HepG2 (cell line): ENCODE measurements at regions not wholly inside any gene's neighbourhood (a gene's known extent, or its start where the extent isn't known, plus 50 kb on each side); places are given as distances from the start of the nearest gene placed in this dataset.

ENCODE experiments used
- ATAC-seq: fragments of 200-7000 bp; cut with Tn5 transposase; 3 replicates; pipeline ENCODE4 v1.9.1; 2020; ENCODE audit warnings: mild to moderate bottlenecking, moderate library complexity
- BruUV-seq: library from RNA; stranded (reverse); fragments of 400-500 nt; replicated peaks from 2 replicates; lab custom pipeline; 2021; lab: Mats Ljungman, UMichigan
- CTCF ChIA-PET: fragments of 300-600 bp; formaldehyde crosslinking; extraction: SDS; loops from one replicate; lab custom pipeline; 2021; ENCODE audit warnings: low total read pairs, inconsistent platforms, low intra/inter-chr PET ratio; lab: Yijun Ruan, JAX
- POLR2A ChIA-PET: fragments of 350-600 bp; sonication (Branson Sonifier 250); formaldehyde crosslinking; loops from one replicate; lab custom pipeline; 2020; ENCODE audit warnings: antibody characterized with exemption, inconsistent platforms; lab: Yijun Ruan, JAX
- DNase-seq: peaks from one replicate; pipeline ENCODE4 v3.0.0-alpha.2; 2015; ENCODE audit warnings: low spot score
- FAIRE-seq: peaks from 3 replicates; lab custom pipeline; 2011; peaks lifted over from hg19 to GRCh38; lab: Jason Lieb, UNC
- H2AFZ ChIP-seq: one replicate; pipeline ENCODE4 v1.6.1; 2011; ENCODE audit warnings: low read length, inconsistent platforms
- H3K27ac ChIP-seq: fragments of 300-600 bp; 3 replicates; pipeline ENCODE4 v1.8.0; 2011; ENCODE audit warnings: mixed run types, mild to moderate bottlenecking, mixed read lengths, low read length, inconsistent platforms; ENCODE audit not compliant: insufficient read depth; ENCODE audit errors: extremely low read length
- H3K27me3 ChIP-seq, 2 experiments: fragments of 200-600 bp in 1 of 2; 2 replicates in 1 of 2; 3 replicates in 1 of 2; pipeline versions ENCODE4 v1.6.0 to v1.8.0; 2011; ENCODE audit warnings: low read length in 2 of 2, mild to moderate bottlenecking in 2 of 2, moderate library complexity in 2 of 2, inconsistent platforms in 1 of 2; ENCODE audit not compliant: insufficient read depth in 2 of 2, control insufficient read depth in 1 of 2
- H3K36me3 ChIP-seq, 2 experiments: fragments of 200-600 bp in 1 of 2; replicated peaks in 1 of 2; 2 replicates in 1 of 2; 3 replicates in 1 of 2; pipeline versions ENCODE4 v1.5.1 to v1.8.0; 2011; ENCODE audit warnings: low read length in 2 of 2, inconsistent platforms in 1 of 2; ENCODE audit not compliant: insufficient read depth in 2 of 2, control insufficient read depth in 1 of 2
- H3K4me1 ChIP-seq: 2 replicates; pipeline ENCODE4 v1.5.1; 2012; ENCODE audit warnings: low read length, inconsistent platforms; ENCODE audit not compliant: insufficient read depth
- H3K4me2 ChIP-seq: 2 replicates; pipeline ENCODE4 v1.6.0; 2011; ENCODE audit warnings: low read depth, low read length, inconsistent platforms
- H3K4me3 ChIP-seq, 3 experiments: fragments of 200-600 bp in 1 of 3; sonication (generic), shearing (Covaris generic) in 1 of 3; replicated peaks in 1 of 3; 2 replicates each; pipeline ENCODE4 v1.5.1; 2011 to 2016; ENCODE audit warnings: low read length in 3 of 3, inconsistent platforms in 2 of 3, low read depth in 2 of 3, mild to moderate bottlenecking in 2 of 3, control low read depth in 1 of 3, mixed read lengths in 1 of 3; ENCODE audit not compliant: insufficient read depth in 1 of 3
- H3K79me2 ChIP-seq: one replicate; pipeline ENCODE4 v1.6.1; 2011; ENCODE audit warnings: low read length, inconsistent platforms; ENCODE audit not compliant: insufficient read depth
- H3K9ac ChIP-seq: 2 replicates; pipeline ENCODE4 v1.6.0; 2011; ENCODE audit warnings: mild to moderate bottlenecking, low read depth, low read length, inconsistent platforms; ENCODE audit not compliant: insufficient read depth
- H3K9me3 ChIP-seq: 2 replicates; pipeline ENCODE4 v1.5.1; 2012; ENCODE audit warnings: mild to moderate bottlenecking, low read length
- H4K20me1 ChIP-seq: 2 replicates; pipeline ENCODE4 v1.6.0; 2011; ENCODE audit warnings: inconsistent platforms, mild to moderate bottlenecking, low read length, moderate library complexity; ENCODE audit not compliant: insufficient read depth
- DR1 ChIP-seq: sonication (generic); formaldehyde crosslinking; IDR thresholded peaks from 2 replicates; pipeline ENCODE4 v1.8.0; 2021; ENCODE audit warnings: mild to moderate bottlenecking, missing genetic modification reagents, inconsistent platforms
- KDM5A ChIP-seq: fragments of 200-600 bp; sonication (generic); IDR thresholded peaks from 2 replicates; pipeline ENCODE4 v1.7.0; 2018; ENCODE audit warnings: antibody characterized with exemption, mild to moderate bottlenecking, low read length, borderline replicate concordance
- ZBTB21 ChIP-seq: sonication (generic); formaldehyde crosslinking; IDR thresholded peaks from 2 replicates; pipeline ENCODE4 v1.4.0; 2020; ENCODE audit warnings: missing genetic modification reagents
- WGBS: methylation state at CpG from one replicate; pipeline ENCODE4 v1.1.6; 2017; ENCODE audit warnings: low lambda C conversion rate; 5-methylcytosine and 5-hydroxymethylcytosine counted together
- in situ Hi-C: cut with HindIII; loops from 2 replicates; pipeline ENCODE4 v1.10.0; 2017; ENCODE audit warnings: low pct_unique_long_range_greater_than_20kb; ENCODE audit not compliant: extremely low pct_ligation_motif_present
- intact Hi-C: fragments of 100-400 bp; cut with micrococcal nuclease; formaldehyde crosslinking; loops from one replicate; pipeline ENCODE4 v1.10.0; 2022; ENCODE audit not compliant: unreplicated experiment
- TF ChIP-seq, protein P1 (sequence below): sonication (generic); formaldehyde crosslinking; IDR thresholded peaks from 2 replicates; pipeline ENCODE4 v1.4.0; 2020; ENCODE audit warnings: missing genetic modification reagents
- TF ChIP-seq, protein P2 (sequence below): sonication (generic); formaldehyde crosslinking; IDR thresholded peaks from 2 replicates; pipeline ENCODE4 v1.5.1; 2020; ENCODE audit warnings: mild to moderate bottlenecking, missing genetic modification reagents
- TF ChIP-seq, protein P3 (sequence below): sonication (generic); formaldehyde crosslinking; IDR thresholded peaks from 2 replicates; pipeline ENCODE4 v1.8.0; 2022; ENCODE audit warnings: mild to moderate bottlenecking, missing genetic modification reagents, borderline replicate concordance
- TF ChIP-seq, protein P4 (sequence below): sonication (generic); formaldehyde crosslinking; IDR thresholded peaks from 2 replicates; pipeline ENCODE4 v1.4.0; 2020; ENCODE audit warnings: missing genetic modification reagents, borderline replicate concordance
- TF ChIP-seq, protein P5 (sequence below): sonication (generic); formaldehyde crosslinking; conservative IDR thresholded peaks from 2 replicates; pipeline ENCODE4 v1.8.1; 2023; ENCODE audit warnings: missing genetic modification reagents

DNA sequence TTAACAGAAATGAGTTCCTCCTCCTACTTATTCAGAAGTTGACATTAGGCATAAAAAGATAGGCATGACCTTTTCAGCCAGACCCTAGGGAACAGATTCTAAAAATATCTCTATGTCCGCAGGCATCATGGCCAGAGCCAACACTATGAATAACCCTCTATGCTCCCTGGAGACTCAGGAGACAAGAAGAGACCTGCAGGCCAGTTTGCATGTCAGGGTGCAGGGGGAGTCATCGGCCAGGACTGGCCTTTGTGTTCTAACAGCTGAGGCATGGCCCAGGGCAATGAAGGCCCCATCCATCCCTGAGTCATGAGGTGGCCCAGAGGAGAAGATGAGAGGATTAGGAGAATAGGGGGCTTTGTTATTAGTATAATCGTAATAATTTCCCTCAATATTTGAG is 93.8 kb downstream of the TMEM215 start (continued):
- TF ChIP-seq, protein P1, sequence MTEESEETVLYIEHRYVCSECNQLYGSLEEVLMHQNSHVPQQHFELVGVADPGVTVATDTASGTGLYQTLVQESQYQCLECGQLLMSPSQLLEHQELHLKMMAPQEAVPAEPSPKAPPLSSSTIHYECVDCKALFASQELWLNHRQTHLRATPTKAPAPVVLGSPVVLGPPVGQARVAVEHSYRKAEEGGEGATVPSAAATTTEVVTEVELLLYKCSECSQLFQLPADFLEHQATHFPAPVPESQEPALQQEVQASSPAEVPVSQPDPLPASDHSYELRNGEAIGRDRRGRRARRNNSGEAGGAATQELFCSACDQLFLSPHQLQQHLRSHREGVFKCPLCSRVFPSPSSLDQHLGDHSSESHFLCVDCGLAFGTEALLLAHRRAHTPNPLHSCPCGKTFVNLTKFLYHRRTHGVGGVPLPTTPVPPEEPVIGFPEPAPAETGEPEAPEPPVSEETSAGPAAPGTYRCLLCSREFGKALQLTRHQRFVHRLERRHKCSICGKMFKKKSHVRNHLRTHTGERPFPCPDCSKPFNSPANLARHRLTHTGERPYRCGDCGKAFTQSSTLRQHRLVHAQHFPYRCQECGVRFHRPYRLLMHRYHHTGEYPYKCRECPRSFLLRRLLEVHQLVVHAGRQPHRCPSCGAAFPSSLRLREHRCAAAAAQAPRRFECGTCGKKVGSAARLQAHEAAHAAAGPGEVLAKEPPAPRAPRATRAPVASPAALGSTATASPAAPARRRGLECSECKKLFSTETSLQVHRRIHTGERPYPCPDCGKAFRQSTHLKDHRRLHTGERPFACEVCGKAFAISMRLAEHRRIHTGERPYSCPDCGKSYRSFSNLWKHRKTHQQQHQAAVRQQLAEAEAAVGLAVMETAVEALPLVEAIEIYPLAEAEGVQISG (CRISPR knock-in tag), result no peak
- TF ChIP-seq, protein P2, sequence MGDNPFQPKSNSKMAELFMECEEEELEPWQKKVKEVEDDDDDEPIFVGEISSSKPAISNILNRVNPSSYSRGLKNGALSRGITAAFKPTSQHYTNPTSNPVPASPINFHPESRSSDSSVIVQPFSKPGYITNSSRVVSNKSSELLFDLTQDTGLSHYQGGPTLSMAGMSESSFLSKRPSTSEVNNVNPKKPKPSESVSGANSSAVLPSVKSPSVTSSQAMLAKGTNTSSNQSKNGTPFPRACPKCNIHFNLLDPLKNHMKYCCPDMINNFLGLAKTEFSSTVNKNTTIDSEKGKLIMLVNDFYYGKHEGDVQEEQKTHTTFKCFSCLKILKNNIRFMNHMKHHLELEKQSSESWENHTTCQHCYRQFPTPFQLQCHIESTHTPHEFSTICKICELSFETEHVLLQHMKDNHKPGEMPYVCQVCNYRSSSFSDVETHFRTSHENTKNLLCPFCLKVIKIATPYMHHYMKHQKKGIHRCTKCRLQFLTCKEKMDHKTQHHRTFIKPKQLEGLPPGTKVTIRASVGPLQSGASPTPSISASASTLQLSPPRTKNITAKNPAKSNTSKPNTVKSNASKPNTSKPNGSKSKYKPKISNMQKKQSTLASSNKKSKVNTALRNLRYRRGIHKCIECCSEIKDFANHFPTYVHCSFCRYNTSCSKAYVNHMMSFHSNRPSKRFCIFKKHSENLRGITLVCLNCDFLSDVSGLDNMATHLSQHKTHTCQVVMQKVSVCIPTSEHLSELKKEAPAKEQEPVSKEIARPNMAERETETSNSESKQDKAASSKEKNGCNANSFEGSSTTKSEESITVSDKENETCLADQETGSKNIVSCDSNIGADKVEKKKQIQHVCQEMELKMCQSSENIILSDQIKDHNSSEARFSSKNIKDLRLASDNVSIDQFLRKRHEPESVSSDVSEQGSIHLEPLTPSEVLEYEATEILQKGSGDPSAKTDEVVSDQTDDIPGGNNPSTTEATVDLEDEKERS (CRISPR knock-in tag), result no peak
- no peak for TF ChIP-seq DR1

DNA sequence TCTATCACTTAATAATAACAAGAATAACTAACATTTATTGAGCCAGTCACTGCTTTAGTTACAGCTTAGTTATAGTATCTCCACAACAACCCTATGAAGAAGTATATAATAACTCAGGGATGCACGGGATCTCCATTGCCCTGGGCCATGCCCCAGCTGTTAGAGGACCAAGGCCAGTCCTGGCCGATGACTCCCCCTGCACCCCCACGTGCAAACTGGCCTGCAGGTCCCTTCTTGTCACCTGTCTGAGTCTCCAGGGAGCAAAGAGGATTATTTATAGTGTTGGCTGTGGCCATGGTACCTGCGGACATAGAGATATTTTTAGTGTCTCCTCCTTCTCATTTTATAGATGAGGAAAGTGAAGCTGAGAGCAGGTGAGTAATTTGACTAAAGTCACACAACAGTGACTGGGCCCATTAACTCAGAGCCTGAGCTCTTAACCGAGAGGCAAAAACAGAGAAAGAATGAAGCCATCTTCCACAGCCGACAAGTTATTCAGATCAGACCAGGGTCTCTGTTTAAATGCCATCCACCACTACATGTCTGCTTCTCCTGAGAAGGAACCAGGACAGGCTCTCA is 94.4 kb downstream of the TMEM215 start:
- DNase-seq (no peak), FAIRE-seq (no peak), ATAC-seq (no peak)
- intact Hi-C loops, result no loop called here
- in situ Hi-C loops, result no loop called here
- Histone ChIP-seq H4K20me1 (no peaks in the 10 kb centered on the region), H3K27me3 (peaks cover 0 to 8% of the 10 kb centered on the region in 2 experiments; a peak in 2 of 5 replicates), H3K9me3 (no peaks in the 10 kb centered on the region), H3K36me3 (no peaks in the 10 kb centered on the region), H3K9ac (no peak overlapping the region), H3K27ac (no peak overlapping the region), H2AFZ (no peak overlapping the region), H3K4me1 (no peaks in the 10 kb centered on the region), H3K4me3 (no peak overlapping the region), H3K4me2 (no peak overlapping the region), H3K79me2 (no peaks in the 10 kb centered on the region)
- ChIA-PET POLR2A (no interaction called here), CTCF (no interaction called here)
- no TSS peak for BruUV-seq
- 12% methylated on average over 6 of the region's 6 CpGs for WGBS
- TF ChIP-seq, protein P3, sequence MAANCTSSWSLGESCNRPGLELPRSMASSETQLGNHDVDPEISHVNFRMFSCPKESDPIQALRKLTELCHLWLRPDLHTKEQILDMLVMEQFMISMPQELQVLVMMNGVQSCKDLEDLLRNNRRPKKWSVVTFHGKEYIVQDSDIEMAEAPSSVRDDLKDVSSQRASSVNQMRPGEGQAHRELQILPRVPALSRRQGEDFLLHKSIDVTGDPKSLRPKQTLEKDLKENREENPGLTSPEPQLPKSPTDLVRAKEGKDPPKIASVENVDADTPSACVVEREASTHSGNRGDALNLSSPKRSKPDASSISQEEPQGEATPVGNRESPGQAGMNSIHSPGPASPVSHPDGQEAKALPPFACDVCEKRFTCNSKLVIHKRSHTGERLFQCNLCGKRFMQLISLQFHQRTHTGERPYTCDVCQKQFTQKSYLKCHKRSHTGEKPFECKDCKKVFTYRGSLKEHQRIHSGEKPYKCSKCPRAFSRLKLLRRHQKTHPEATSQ (CRISPR knock-in tag), result no peak
- TF ChIP-seq, protein P4, sequence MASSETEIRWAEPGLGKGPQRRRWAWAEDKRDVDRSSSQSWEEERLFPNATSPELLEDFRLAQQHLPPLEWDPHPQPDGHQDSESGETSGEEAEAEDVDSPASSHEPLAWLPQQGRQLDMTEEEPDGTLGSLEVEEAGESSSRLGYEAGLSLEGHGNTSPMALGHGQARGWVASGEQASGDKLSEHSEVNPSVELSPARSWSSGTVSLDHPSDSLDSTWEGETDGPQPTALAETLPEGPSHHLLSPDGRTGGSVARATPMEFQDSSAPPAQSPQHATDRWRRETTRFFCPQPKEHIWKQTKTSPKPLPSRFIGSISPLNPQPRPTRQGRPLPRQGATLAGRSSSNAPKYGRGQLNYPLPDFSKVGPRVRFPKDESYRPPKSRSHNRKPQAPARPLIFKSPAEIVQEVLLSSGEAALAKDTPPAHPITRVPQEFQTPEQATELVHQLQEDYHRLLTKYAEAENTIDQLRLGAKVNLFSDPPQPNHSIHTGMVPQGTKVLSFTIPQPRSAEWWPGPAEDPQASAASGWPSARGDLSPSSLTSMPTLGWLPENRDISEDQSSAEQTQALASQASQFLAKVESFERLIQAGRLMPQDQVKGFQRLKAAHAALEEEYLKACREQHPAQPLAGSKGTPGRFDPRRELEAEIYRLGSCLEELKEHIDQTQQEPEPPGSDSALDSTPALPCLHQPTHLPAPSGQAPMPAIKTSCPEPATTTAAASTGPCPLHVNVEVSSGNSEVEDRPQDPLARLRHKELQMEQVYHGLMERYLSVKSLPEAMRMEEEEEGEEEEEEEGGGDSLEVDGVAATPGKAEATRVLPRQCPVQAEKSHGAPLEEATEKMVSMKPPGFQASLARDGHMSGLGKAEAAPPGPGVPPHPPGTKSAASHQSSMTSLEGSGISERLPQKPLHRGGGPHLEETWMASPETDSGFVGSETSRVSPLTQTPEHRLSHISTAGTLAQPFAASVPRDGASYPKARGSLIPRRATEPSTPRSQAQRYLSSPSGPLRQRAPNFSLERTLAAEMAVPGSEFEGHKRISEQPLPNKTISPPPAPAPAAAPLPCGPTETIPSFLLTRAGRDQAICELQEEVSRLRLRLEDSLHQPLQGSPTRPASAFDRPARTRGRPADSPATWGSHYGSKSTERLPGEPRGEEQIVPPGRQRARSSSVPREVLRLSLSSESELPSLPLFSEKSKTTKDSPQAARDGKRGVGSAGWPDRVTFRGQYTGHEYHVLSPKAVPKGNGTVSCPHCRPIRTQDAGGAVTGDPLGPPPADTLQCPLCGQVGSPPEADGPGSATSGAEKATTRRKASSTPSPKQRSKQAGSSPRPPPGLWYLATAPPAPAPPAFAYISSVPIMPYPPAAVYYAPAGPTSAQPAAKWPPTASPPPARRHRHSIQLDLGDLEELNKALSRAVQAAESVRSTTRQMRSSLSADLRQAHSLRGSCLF (CRISPR knock-in tag), result no peak
- no peak for TF ChIP-seq ZBTB21 (CRISPR knock-in tag)
- no peak for TF ChIP-seq KDM5A
- TF ChIP-seq, protein P5, sequence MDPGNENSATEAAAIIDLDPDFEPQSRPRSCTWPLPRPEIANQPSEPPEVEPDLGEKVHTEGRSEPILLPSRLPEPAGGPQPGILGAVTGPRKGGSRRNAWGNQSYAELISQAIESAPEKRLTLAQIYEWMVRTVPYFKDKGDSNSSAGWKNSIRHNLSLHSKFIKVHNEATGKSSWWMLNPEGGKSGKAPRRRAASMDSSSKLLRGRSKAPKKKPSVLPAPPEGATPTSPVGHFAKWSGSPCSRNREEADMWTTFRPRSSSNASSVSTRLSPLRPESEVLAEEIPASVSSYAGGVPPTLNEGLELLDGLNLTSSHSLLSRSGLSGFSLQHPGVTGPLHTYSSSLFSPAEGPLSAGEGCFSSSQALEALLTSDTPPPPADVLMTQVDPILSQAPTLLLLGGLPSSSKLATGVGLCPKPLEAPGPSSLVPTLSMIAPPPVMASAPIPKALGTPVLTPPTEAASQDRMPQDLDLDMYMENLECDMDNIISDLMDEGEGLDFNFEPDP (CRISPR knock-in tag), result no peak
